ENCODE measurements at regions not wholly inside any gene's neighbourhood (a gene's known extent, or its start where the extent isn't known, plus 50 kb on each side); places are given as distances from the start of the nearest gene placed in this dataset.

DNA sequence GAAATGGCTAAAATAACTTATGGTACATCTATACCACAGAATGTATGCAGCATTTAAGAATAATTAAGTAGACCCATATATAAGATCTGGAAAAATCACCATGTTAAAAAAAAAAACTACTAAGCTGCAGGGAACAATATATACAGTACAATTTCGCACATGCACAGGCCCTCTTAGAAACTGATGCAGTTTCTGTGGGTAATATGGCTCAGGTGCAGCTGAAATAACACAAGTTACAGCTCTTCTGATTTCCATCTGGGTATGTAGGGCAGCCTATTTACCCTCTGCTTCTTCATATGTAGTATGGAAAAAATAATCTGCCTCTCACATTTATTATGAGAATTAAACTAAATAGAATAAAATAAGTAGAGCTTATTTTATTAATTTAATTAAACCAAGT, 82.9 kb downstream of the YIPF5 start:
- Histone ChIP-seq H3K9me3 (replicated peaks; ENCODE audit: control insufficient read depth, insufficient read depth, low read length) (no peaks in the 10 kb centered on the region), H3K27me3 (replicated peaks in 1 of 2; ENCODE audit: control insufficient read depth in 2 of 2, insufficient read depth in 2 of 2, low read length in 1 of 2) (no peaks in the 10 kb centered on the region), H3K27ac (ENCODE audit: control insufficient read depth, insufficient read depth) (no peak overlapping the region), H2AFZ (ENCODE audit: control insufficient read depth, low read depth, low read length) (no peak overlapping the region), H4K20me1 (ENCODE audit: control insufficient read depth, insufficient read depth) (no peaks in the 10 kb centered on the region), H3K79me2 (ENCODE audit: control insufficient read depth, insufficient read depth, low read length) (no peaks in the 10 kb centered on the region), H3K4me2 (ENCODE audit: control insufficient read depth, insufficient read depth) (no peak overlapping the region), H3K4me3 (no peak overlapping the region), H3K9ac (ENCODE audit: control insufficient read depth, insufficient read depth, low read length) (no peak overlapping the region), H3K4me1 (ENCODE audit: control insufficient read depth, insufficient read depth, low read length) (no peaks in the 10 kb centered on the region), H3K36me3 (ENCODE audit: control insufficient read depth in 2 of 2, insufficient read depth in 2 of 2, low read length in 1 of 2) (no peaks in the 10 kb centered on the region)
- ChIA-PET RAD21 (ENCODE audit: unreplicated experiment) (no interaction called here), SMC1A (ENCODE audit: uncharacterized antibody, unreplicated experiment) (interaction anchor here (1.3 to 1.6 kb wide), 3 partner anchors 13 to 108 kb away, joined by 3 to 4 read pairs (median 3); no protein-coding TSS in a partner anchor), POLR2A (no interaction called here), CTCF (no interaction called here)
- in situ Hi-C loops (cut with MboI) (no loop called here), intact Hi-C loops (cut with micrococcal nuclease; ENCODE audit: unreplicated experiment) (no loop called here)
- 61% methylated on average over 1 of the region's 1 CpG for WGBS (ENCODE audit: insufficient coverage, insufficient replicate concordance, low lambda C conversion rate, missing lambda C conversion rate)
- TF ChIP-seq MYC (IDR thresholded peaks at IDR 0.05; ENCODE audit: insufficient read depth, insufficient read length, insufficient replicate concordance, low read length, severe bottlenecking) (no peak), KLF5 (IDR thresholded peaks at IDR 0.05; ENCODE audit: partially characterized antibody) (no peak), RUNX3 (IDR thresholded peaks at IDR 0.05; ENCODE audit: low read length) (no peak), ZNF274 (IDR thresholded peaks at IDR 0.05; ENCODE audit: insufficient read depth, insufficient read length) (no peak), MTA3 (IDR thresholded peaks at IDR 0.05; ENCODE audit: borderline replicate concordance, low read length) (no peak), RFX5 (IDR thresholded peaks at IDR 0.05; ENCODE audit: low read depth, low read length) (no peak), PML (IDR thresholded peaks at IDR 0.05; ENCODE audit: low read length) (no peak), IKZF2 (IDR thresholded peaks at IDR 0.05) (no peak), TBL1XR1 (IDR thresholded peaks at IDR 0.05; ENCODE audit: low read depth, low read length) (no peak), SMAD1 (IDR thresholded peaks at IDR 0.05; ENCODE audit: low read depth, partially characterized antibody) (no peak), NRF1 (conservative IDR thresholded peaks at IDR 0.05; ENCODE audit: low read depth, low read length) (no peak), KAT2A (conservative IDR thresholded peaks at IDR 0.05; ENCODE audit: control insufficient read depth, low read depth, low read length) (no peak), SIN3A (IDR thresholded peaks at IDR 0.05; ENCODE audit: low read depth, low read length) (no peak), POLR2A (IDR thresholded peaks at IDR 0.05; ENCODE audit: low read depth, low read length) (no peak), HDGF (IDR thresholded peaks at IDR 0.05) (no peak), SIX5 (IDR thresholded peaks at IDR 0.05; ENCODE audit: low read depth, low read length, severe bottlenecking) (no peak), EGR1 (IDR thresholded peaks at IDR 0.05; ENCODE audit: borderline replicate concordance in 1 of 2, low read depth in 2 of 2, low read length in 2 of 2) (no peak)
- TF ChIP-seq, protein P1, sequence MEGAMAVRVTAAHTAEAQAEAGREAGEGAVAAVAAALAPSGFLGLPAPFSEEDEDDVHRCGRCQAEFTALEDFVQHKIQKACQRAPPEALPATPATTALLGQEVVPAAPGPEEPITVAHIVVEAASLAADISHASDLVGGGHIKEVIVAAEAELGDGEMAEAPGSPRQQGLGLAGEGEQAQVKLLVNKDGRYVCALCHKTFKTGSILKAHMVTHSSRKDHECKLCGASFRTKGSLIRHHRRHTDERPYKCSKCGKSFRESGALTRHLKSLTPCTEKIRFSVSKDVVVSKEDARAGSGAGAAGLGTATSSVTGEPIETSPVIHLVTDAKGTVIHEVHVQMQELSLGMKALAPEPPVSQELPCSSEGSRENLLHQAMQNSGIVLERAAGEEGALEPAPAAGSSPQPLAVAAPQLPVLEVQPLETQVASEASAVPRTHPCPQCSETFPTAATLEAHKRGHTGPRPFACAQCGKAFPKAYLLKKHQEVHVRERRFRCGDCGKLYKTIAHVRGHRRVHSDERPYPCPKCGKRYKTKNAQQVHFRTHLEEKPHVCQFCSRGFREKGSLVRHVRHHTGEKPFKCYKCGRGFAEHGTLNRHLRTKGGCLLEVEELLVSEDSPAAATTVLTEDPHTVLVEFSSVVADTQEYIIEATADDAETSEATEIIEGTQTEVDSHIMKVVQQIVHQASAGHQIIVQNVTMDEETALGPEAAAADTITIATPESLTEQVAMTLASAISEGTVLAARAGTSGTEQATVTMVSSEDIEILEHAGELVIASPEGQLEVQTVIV (IDR thresholded peaks at IDR 0.05; ENCODE audit: borderline replicate concordance, partially characterized antibody) = no peak
- BruUV-seq (replicated peaks) = no TSS peak
- FAIRE-seq (no peak), ATAC-seq (no peak), DNase-seq (ENCODE audit: low read depth, low spot score) (no peak)

Measured in GM12878 (cell line).